ENCODE measurements at regions not wholly inside any gene's neighbourhood (a gene's known extent, or its start where the extent isn't known, plus 50 kb on each side); places are given as distances from the start of the nearest gene placed in this dataset.
"Not testable (repeated sequence)": the region's sequence is repeated elsewhere in the genome, so short reads cannot be mapped to it uniquely, and the experiment has no call there.

DNA sequence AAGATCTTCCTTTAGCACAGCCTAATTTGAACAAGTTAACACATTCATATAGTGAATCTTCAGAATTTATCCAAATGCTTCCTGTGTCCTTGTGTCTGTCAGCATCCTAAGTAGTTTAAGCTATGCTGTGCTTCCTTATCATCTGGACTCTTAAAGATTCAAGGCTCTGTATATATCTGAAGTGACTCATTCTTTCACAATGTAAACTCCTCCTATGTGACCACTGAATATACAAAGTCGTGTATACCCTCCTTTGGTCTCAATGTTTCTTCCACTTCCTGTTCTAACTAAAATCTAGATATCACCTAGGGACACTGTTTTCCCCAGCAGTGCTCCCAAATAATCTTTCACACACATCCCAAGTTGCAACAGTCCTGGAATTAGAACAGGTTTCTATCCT, 935.7 kb upstream of the NUDT12 start:
- DNase-seq = no peak

- DNase-seq = no peak
Measured at GRCh38 chr5:104494083-104494482, 931.5 kb upstream of the NUDT12 start.

GRCh38 chr5:104472811-104473210, 910.2 kb upstream of the NUDT12 start:
- DNase-seq = no peak

- no peak for DNase-seq
Measured at GRCh38 chr5:104456122-104456521, 893.5 kb upstream of the NUDT12 start.

GRCh38 chr5:104452550-104452949, 890.0 kb upstream of the NUDT12 start:
- DNase-seq = no peak

- DNase-seq = not testable (repeated sequence)
Measured at GRCh38 chr5:104451911-104452310, 889.3 kb upstream of the NUDT12 start.

DNA sequence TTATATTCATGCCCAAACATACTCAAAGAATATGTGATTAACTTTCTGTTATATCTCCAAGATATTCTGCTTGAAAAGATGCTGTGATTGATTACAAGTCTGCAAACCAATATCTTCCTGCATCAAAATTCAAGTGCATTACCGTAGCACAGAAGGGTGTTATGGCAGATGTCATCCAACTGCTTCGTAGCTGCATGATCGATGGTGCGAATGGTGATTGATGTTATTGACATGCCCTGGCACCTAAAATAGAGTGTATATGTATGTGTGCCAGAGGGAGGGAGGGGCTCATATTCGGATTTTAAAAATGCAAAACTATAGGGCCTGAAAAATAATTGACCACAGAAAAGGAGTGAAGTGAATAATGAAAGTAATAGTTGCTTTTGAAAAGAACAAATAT, 882.1 kb upstream of the NUDT12 start:
- DNase-seq = no peak

DNA sequence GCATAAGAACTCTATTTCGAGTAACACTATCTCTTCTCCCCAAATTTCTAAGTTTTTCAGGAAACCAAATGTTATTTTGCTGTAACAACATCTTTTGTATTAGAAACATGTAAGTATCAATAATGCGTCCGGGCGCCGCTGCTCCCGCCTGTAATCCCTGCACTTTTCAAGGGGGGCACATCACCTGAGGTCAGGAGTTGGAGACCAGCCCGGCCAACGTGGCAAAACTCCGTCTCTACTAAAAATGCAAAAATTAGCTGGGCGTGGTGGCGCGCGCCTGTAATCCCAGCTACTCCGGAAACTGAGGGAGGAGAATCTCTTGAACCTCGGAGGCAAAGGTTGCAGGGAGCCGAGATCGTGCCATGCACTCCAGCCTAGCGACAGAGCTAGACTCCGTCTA, 881.1 kb upstream of the NUDT12 start:
- DNase-seq = no peak

- DNase-seq = no peak
Measured at GRCh38 chr5:104431981-104432380, 869.4 kb upstream of the NUDT12 start.

DNA sequence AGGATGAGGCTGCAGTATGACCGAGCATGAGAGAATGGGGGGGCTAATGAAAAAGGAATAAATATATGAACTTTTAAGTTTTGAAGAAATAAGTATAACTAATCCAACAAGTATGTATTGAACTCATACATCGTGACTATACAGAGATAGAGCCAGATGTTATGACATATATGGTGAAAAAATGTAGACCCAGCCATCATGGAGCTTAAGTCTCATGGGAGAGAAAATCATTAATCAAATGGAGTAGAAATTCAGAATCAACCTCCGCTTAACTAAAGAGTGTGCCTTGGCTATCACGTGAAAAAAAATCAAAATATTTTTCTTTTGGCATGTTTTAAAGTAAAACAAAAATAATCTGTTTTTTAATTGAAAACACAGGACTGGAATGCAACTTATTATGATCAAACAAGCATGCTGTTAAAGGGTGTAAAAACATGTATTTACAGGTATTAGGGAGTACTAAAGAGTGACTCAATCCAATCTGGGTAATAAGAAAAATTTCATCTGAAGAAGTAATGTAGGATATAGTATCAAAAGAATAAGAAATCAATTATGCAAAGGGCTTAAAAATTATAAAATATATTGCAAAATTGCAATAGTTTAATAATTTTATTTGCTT, 868.5 kb upstream of the NUDT12 start:
- no peak for DNase-seq

DNA sequence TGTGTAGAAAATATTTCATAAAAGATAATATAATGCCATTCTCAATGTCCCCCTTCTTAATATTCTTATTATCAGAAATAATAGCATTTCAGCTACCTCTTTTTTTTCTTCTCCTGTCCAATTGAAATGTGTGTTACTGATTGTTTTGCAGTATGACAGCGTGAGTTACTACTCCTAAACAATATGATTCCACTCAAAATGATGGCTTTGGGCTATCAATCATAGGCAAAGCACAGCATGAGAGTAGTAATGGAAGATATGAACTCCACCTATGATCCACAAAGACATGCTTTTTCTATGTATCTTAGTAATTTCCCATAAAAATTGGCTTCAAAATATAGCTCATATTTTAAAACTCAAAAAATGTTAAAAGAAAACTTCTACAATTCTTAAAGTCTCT, 867.3 kb upstream of the NUDT12 start:
- DNase-seq = no peak

DNA sequence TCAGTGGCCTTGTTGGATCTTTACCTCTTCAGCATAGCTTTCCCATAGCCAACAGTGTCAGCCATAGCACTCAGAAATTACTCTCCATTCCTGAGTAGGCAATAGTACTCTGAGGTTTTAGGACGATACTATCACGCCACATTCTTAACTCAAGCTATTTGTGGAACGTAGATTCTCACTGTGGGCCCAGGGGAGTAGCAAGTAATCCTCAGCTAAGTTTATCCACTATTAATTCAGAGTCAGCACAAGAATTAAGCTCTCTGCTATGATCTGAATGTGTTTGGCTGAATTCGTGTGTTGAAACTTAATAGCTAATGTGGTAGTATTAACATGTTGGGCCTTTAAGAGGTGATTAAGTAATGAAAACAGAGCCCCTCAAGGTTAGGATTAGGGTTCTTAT, 858.8 kb upstream of the NUDT12 start:
- DNase-seq = no peak

DNA sequence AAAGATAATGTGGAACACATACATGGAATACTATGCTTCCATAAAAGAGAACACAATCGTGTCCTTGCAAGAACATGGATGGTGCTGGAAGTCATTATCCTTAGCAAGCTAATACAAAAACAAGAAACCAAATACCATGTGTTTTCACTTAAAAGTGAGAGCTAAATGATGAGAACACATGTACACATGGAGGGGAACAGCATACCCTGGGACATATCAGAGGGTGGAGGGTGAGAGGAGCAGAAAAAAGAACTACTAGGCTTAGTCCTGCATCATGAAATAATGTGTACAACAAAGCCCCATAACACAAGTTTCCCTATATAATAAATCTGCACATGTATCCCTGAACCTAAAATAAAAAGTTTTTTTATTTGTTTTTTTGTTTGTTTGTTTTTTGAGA, 855.5 kb upstream of the NUDT12 start:
- no peak for DNase-seq

- DNase-seq = no peak
Measured at GRCh38 chr5:104412649-104413240, 850.2 kb upstream of the NUDT12 start.

GRCh38 chr5:104400941-104401340, 838.4 kb upstream of the NUDT12 start:
- DNase-seq = no peak

- no peak for DNase-seq
Measured at GRCh38 chr5:104385906-104386305, 823.3 kb upstream of the NUDT12 start.

DNA sequence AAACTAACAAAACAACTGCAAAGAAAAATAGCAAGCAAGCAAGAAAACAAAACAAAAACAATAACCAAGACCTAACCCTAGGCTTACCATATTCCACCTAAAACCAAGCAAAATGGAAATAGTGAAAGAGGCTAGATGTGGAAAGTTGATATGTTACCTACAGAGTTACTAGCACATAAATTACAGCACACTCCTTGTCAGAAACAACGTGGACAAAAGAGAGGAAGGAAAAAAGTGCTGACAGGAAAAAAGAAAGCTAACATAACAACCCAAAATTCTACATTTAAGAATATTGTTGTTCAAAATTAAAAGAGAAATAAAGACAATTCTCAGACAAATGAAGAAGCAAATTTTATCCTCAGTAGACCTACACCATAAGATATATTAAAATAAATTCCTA, 812.8 kb upstream of the NUDT12 start:
- DNase-seq = no peak

- no peak for DNase-seq
Measured at GRCh38 chr5:104372796-104373195, 810.2 kb upstream of the NUDT12 start.

DNA sequence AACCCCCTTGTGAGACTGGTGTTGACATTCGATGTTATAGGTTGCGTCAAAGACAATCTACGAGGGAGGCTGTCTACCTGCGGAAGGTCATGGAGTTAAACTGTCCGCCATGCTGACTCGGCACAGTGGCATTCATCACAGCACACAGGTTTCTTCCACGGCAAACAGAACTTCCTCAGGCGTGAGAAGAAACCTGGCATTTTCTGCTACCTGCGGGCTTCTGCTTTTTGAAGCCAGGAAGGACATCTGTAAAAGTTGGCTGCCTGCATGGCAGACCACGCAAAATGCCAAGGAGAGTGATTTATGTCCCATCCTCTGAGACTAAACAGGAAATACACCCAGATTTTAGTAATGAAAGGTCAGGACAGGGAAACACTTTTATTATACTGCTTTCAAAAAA, 809.8 kb upstream of the NUDT12 start:
- DNase-seq = no peak

DNA sequence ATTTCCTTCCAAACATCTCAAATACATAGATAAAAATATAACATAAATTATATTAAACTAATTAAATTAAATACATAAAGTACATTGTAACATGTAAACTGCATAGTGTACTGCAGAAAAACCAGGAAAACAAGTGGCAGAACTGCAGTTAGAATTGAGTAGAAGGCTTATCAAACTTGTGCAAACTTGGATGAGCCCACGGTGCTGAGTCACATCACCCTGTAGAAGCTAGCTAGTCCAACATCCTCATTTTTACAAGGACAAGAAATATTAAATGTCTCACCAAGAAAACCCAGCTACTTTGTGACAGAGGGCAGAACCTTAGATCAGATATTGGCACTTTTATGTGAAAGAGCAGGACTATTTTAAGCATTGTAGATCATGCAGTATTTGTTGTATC, 807.9 kb upstream of the NUDT12 start:
- no peak for DNase-seq

- no peak for DNase-seq
Measured at GRCh38 chr5:104367978-104368377, 805.4 kb upstream of the NUDT12 start.

- no peak for DNase-seq
Measured at GRCh38 chr5:104363567-104363966, 801.0 kb upstream of the NUDT12 start.

DNA sequence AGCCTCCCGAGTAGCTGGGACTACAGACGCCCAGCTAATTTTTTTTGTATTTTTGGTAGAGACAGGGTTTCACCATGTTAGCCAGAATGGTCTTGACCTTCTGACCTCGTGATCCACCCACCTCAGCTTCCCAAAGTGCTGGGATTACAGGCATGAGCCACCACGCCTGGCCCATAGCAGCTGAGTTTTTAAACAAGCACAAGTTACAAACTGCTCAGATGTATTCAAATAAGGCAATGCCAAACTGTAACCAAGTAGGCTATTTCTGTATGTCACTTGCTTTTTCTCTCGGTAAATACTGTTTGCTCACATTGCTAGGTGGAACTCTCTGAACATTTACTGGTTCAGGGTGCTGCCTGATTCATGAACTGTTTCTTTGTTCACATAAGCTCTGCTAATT, 799.3 kb upstream of the NUDT12 start:
- no peak for DNase-seq

DNA sequence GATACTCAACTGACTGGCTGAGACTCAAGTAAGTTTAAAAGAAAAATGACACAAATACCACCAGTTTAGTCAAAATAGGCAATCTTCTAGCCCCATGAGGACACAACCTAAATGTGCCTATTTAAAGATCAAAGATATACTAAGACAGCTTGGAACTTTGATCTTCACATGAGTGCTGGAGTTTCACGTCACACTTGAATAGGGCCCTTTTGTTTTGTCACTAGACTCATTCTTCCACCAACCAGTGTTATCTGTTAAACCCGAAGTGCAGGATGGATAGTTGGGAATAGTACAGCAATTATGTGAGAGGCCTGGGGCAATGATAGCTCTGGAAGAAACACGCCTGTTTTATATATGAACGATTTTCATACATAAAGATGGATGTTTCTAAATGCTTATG, 792.8 kb upstream of the NUDT12 start:
- no peak for DNase-seq

DNA sequence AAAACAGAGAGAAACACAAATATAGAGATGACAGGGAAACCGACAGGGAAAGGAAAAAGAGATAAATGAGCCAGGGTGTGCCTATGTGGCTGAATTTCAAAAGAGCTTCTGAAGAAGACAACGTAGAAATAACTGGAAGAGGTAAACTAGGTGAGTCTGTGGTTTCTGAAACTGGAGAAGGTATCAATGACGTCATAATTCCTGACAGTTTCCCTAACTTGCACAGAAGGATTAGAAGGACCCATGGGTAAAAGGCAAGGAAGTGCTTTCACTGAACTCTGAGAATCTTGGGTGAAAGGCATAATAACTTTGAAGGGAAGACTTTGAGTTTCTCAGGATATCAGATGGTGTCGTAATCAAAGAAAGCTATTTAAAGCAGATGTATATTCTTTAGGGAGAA, 790.8 kb upstream of the NUDT12 start:
- DNase-seq = no peak

Measured in activated gamma-delta T cell (primary cell).